ENCODE measurements at regions not wholly inside any gene's neighbourhood (a gene's known extent, or its start where the extent isn't known, plus 50 kb on each side); places are given as distances from the start of the nearest gene placed in this dataset.

DNA sequence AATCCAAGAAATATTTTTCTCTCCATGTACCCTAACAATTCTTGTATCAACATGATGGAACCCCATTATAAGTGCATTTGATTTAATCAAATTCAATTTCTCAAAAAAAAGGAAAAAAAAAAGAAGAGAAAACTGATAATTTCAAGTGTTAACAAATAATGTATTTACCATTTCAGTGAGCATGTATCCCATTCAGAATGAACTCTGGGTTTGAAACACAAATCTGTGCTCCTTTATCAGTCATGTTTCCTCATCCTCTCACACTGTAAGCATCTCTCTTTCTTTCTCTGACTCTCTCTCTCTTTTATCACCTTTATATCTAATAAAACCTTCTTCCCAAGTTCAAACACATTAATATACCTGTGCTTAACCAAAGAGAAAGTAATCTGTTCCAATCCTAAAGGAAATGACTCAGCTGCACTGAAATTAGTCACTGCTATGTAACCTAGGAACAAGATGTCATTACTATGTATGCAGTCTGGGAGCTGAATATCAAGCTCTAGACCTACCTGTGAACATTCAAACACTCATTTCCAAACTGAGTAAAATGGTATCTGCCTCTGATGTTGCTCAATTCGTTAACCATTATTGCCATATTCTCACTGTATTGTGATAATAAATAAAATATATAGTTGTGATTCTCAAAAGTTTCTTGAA, 135.0 kb upstream of the LRIG3 start:
- TF ChIP-seq POLR2A (IDR thresholded peaks at IDR 0.05), result no peak
- TF ChIP-seq CTCF (IDR thresholded peaks at IDR 0.05), result no peak

Data from Peyer's patch (tissue), 4 donors.